HEK293T (cell line): ENCODE measurements at regions not wholly inside any gene's neighbourhood (a gene's known extent, or its start where the extent isn't known, plus 50 kb on each side); places are given as distances from the start of the nearest gene placed in this dataset.

ENCODE experiments used
- ARNT ChIP-seq: fragments of 450-650 bp; IDR thresholded peaks from 2 replicates; pipeline ENCODE4 v1.6.1; 2017; ENCODE audit warnings: mild to moderate bottlenecking
- BHLHE40 ChIP-seq: fragments of 450-650 bp; IDR thresholded peaks from 2 replicates; pipeline ENCODE4 v1.6.1; 2016; ENCODE audit warnings: mild to moderate bottlenecking, moderate library complexity, borderline replicate concordance
- CTBP1 ChIP-seq: fragments of 450-650 bp; IDR thresholded peaks from 2 replicates; pipeline ENCODE4 v1.6.1; 2016; ENCODE audit warnings: borderline replicate concordance
- ELF4 ChIP-seq: fragments of 450-650 bp; IDR thresholded peaks from 2 replicates; pipeline ENCODE4 v1.6.1; 2017; ENCODE audit warnings: antibody characterized with exemption
- FOXA1 ChIP-seq: fragments of 450-650 bp; IDR thresholded peaks from 2 replicates; pipeline ENCODE4 v1.6.1; 2016; ENCODE audit warnings: mild to moderate bottlenecking
- FOXM1 ChIP-seq: fragments of 450-650 bp; IDR thresholded peaks from 2 replicates; pipeline ENCODE4 v1.6.1; 2017; ENCODE audit warnings: mild to moderate bottlenecking, borderline replicate concordance
- L3MBTL2 ChIP-seq: fragments of 450-650 bp; conservative IDR thresholded peaks from 2 replicates; pipeline ENCODE4 v1.6.1; 2016; ENCODE audit warnings: mild to moderate bottlenecking
- LEF1 ChIP-seq: fragments of 450-650 bp; IDR thresholded peaks from 2 replicates; pipeline ENCODE4 v1.6.1; 2017; ENCODE audit warnings: mild to moderate bottlenecking, borderline replicate concordance
- NFRKB ChIP-seq: fragments of 450-650 bp; IDR thresholded peaks from 2 replicates; pipeline ENCODE4 v1.6.1; 2016; ENCODE audit warnings: mild to moderate bottlenecking, moderate library complexity
- SP1 ChIP-seq: fragments of 450-650 bp; IDR thresholded peaks from 2 replicates; pipeline ENCODE4 v1.6.1; 2017
- SUZ12 ChIP-seq: fragments of 450-650 bp; IDR thresholded peaks from 2 replicates; pipeline ENCODE4 v1.6.1; 2016; ENCODE audit warnings: mild to moderate bottlenecking
- TARDBP ChIP-seq: fragments of 450-650 bp; IDR thresholded peaks from 2 replicates; pipeline ENCODE4 v1.6.1; 2016
- ZNF384 ChIP-seq: fragments of 450-650 bp; IDR thresholded peaks from 2 replicates; pipeline ENCODE4 v1.6.1; 2016
- TF ChIP-seq, protein P1 (sequence below): fragments of 450-650 bp; IDR thresholded peaks from 2 replicates; pipeline ENCODE4 v1.6.1; 2016

DNA sequence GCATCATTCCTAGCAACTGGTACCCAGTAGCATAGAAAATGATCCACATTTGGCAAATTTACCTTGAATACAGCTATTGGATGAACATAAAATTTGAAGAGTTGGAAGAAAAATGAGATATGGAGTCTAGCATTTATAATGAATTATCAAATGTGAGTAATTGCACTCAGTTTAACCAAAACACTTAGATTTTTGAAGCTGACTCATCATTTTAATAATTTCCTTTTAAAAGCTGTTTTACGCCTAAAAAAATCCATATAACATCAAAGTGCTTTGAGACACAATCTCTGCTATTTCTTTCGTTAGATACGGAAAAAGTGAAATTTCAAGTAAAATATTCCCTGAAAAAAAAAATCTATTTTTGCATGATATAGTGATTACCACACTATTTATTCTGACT lies 767.4 kb downstream of the ROBO2 start:
- TF ChIP-seq, protein P1, sequence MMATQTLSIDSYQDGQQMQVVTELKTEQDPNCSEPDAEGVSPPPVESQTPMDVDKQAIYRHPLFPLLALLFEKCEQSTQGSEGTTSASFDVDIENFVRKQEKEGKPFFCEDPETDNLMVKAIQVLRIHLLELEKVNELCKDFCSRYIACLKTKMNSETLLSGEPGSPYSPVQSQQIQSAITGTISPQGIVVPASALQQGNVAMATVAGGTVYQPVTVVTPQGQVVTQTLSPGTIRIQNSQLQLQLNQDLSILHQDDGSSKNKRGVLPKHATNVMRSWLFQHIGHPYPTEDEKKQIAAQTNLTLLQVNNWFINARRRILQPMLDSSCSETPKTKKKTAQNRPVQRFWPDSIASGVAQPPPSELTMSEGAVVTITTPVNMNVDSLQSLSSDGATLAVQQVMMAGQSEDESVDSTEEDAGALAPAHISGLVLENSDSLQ = no peak
- TF ChIP-seq L3MBTL2 (no peak), SUZ12 (no peak), ZNF384 (no peak), SP1 (no peak), ELF4 (no peak), ARNT (no peak), CTBP1 (no peak), FOXM1 (no peak), TARDBP (no peak), NFRKB (no peak), BHLHE40 (no peak), FOXA1 (no peak), LEF1 (no peak)
